ENCODE measurements at regions not wholly inside any gene's neighbourhood (a gene's known extent, or its start where the extent isn't known, plus 50 kb on each side); places are given as distances from the start of the nearest gene placed in this dataset.
A peak's percentile ranks its signal among the peaks of the same experiment; 100 is the strongest.

- TF ChIP-seq EZH2 (IDR thresholded peaks at IDR 0.05; ENCODE audit: borderline replicate concordance) (no peak), CTCF (IDR thresholded peaks at IDR 0.05; ENCODE audit: poor library complexity) (peak; percentile 80)
Measured at GRCh38 chr10:61140765-61141392, 196.9 kb upstream of the RHOBTB1 start.
